ENCODE measurements at regions not wholly inside any gene's neighbourhood (a gene's known extent, or its start where the extent isn't known, plus 50 kb on each side); places are given as distances from the start of the nearest gene placed in this dataset.

- Histone ChIP-seq H2BK120ac (ENCODE audit: low read depth, low read length) (no peak overlapping the region), H2BK5ac (ENCODE audit: low read length) (no peak overlapping the region), H3K23ac (ENCODE audit: low read depth, low read length, poor library complexity) (no peak overlapping the region), H4K91ac (ENCODE audit: low read depth, low read length, poor library complexity) (no peak overlapping the region), H3K4me3 (ENCODE audit: low read length in 2 of 2) (no peak overlapping the region), H3K4ac (ENCODE audit: low read length) (no peak overlapping the region), H4K8ac (ENCODE audit: low read depth, low read length) (no peak overlapping the region), H3K4me2 (ENCODE audit: insufficient read depth, low read length, poor library complexity, severe bottlenecking) (no peak overlapping the region), H2AFZ (ENCODE audit: low read length) (no peak overlapping the region), H3K4me1 (ENCODE audit: control insufficient read depth in 2 of 2, insufficient read depth in 1 of 2, low read depth in 1 of 2, low read length in 2 of 2) (no peaks in the 10 kb centered on the region), H3K79me1 (ENCODE audit: low read depth, low read length) (no peaks in the 10 kb centered on the region), H2AK5ac (ENCODE audit: low read depth, low read length) (no peak overlapping the region), H2BK15ac (ENCODE audit: low read length) (no peak overlapping the region), H3K18ac (ENCODE audit: low read length) (no peak overlapping the region), H3K14ac (ENCODE audit: low read length) (no peak overlapping the region), H3K27me3 (ENCODE audit: control insufficient read depth in 3 of 3, insufficient read depth in 3 of 3, low read depth in 1 of 3, low read length in 3 of 3) (no peaks in the 10 kb centered on the region), H2BK12ac (ENCODE audit: low read length) (no peak overlapping the region), H3K9me3 (replicated peaks in 1 of 2; ENCODE audit: control insufficient read depth in 2 of 2, insufficient read depth in 1 of 2, low read depth in 1 of 2, low read length in 2 of 2) (no peaks in the 10 kb centered on the region), H3K27ac (replicated peaks; ENCODE audit: low read length) (no peak overlapping the region), H3K9ac (ENCODE audit: low read depth, low read length, poor library complexity) (no peak overlapping the region), H3K36me3 (replicated peaks in 1 of 2; ENCODE audit: control insufficient read depth in 2 of 2, insufficient read depth in 2 of 2, low read length in 2 of 2) (no peaks in the 10 kb centered on the region)
- no peak for DNase-seq (ENCODE audit: low spot score)
Measured at GRCh38 chr3:104935613-104936012, 431.1 kb upstream of the ALCAM start.

DNA sequence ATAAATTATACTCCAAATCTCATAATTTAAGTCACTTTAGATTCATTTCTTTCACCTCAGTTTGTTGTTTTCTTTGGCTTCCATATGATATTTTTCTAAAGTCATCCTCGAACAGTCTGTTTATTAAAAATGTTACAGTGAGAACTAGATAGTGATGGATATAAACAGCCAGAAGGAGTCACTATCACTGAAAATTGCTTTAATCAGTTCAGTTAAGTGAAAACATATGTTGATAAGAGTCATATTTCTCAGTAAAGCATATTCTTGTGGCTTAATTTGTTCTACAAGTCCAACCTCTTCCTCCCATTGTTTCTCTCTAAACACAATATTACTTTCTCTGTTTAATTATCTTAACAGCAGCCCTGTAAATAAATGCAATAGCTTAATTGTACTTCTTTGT, 427.5 kb upstream of the ALCAM start:
- no peak for DNase-seq (ENCODE audit: low spot score)
- no peak overlapping the region for H3K4me3 ChIP-seq (ENCODE audit: low read length in 2 of 2)
- H3K27me3 ChIP-seq (ENCODE audit: control insufficient read depth in 3 of 3, insufficient read depth in 3 of 3, low read depth in 1 of 3, low read length in 3 of 3) = no peaks in the 10 kb centered on the region
- H3K79me1 ChIP-seq (ENCODE audit: low read depth, low read length) = no peaks in the 10 kb centered on the region
- H3K18ac ChIP-seq (ENCODE audit: low read length) = no peak overlapping the region
- no peak overlapping the region for H2AK5ac ChIP-seq (ENCODE audit: low read depth, low read length)
- H3K14ac ChIP-seq (ENCODE audit: low read length) = no peak overlapping the region
- no CpG with 5 or more reads among the region's 1 CpG for WGBS, 2 donors (ENCODE audit: extremely low coverage in 2 of 2, insufficient read length in 2 of 2, insufficient replicate concordance in 1 of 2)
- no peak overlapping the region for H2BK12ac ChIP-seq (ENCODE audit: low read length)
- no peak overlapping the region for H3K27ac ChIP-seq (replicated peaks; ENCODE audit: low read length)
- no peak overlapping the region for H2BK15ac ChIP-seq (ENCODE audit: low read length)
- H2BK120ac ChIP-seq (ENCODE audit: low read depth, low read length) = no peak overlapping the region
- no peak overlapping the region for H3K23ac ChIP-seq (ENCODE audit: low read depth, low read length, poor library complexity)
- no peak overlapping the region for H3K4me2 ChIP-seq (ENCODE audit: insufficient read depth, low read length, poor library complexity, severe bottlenecking)
- no peak overlapping the region for H4K8ac ChIP-seq (ENCODE audit: low read depth, low read length)
- H3K9ac ChIP-seq (ENCODE audit: low read depth, low read length, poor library complexity) = no peak overlapping the region
- no peak overlapping the region for H4K91ac ChIP-seq (ENCODE audit: low read depth, low read length, poor library complexity)
- H3K36me3 ChIP-seq (replicated peaks in 1 of 2; ENCODE audit: control insufficient read depth in 2 of 2, insufficient read depth in 2 of 2, low read length in 2 of 2) = no peaks in the 10 kb centered on the region
- no peaks in the 10 kb centered on the region for H3K9me3 ChIP-seq (replicated peaks in 1 of 2; ENCODE audit: control insufficient read depth in 2 of 2, insufficient read depth in 1 of 2, low read depth in 1 of 2, low read length in 2 of 2)
- H2BK5ac ChIP-seq (ENCODE audit: low read length) = no peak overlapping the region
- no peak overlapping the region for H3K4ac ChIP-seq (ENCODE audit: low read length)
- H3K4me1 ChIP-seq (ENCODE audit: control insufficient read depth in 2 of 2, insufficient read depth in 1 of 2, low read depth in 1 of 2, low read length in 2 of 2) = peaks cover 0 to 1% of the 10 kb centered on the region in 2 donors
- H2AFZ ChIP-seq (ENCODE audit: low read length) = no peak overlapping the region

DNA sequence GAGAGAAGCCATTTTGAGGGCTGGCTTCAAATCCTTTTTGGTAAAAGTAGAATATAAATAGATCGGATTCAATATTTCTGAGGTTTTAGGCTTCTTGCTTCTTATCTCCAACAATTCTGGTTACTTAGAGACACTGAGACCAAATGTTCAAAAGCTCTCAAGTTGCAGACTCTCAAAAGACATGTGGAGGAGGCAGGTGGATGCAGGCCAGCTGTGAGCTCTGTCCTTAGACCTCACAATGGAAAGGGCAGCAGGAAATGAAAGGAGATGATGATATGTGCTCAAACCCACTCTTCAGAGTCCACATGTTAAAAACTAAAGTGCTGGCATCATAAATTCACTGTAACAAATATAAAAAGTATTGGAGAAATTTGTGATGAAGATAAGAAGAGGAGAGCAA, 424.9 kb upstream of the ALCAM start:
- Histone ChIP-seq H2BK5ac (ENCODE audit: low read length) (no peak overlapping the region), H2BK120ac (ENCODE audit: low read depth, low read length) (no peak overlapping the region), H3K14ac (ENCODE audit: low read length) (no peak overlapping the region), H2BK12ac (ENCODE audit: low read length) (no peak overlapping the region), H3K4me1 (ENCODE audit: control insufficient read depth in 2 of 2, insufficient read depth in 1 of 2, low read depth in 1 of 2, low read length in 2 of 2) (peaks cover 2 to 6% of the 10 kb centered on the region in 2 donors), H3K23ac (ENCODE audit: low read depth, low read length, poor library complexity) (no peak overlapping the region), H3K4ac (ENCODE audit: low read length) (no peak overlapping the region), H3K9me3 (replicated peaks in 1 of 2; ENCODE audit: control insufficient read depth in 2 of 2, insufficient read depth in 1 of 2, low read depth in 1 of 2, low read length in 2 of 2) (no peaks in the 10 kb centered on the region), H2BK15ac (ENCODE audit: low read length) (no peak overlapping the region), H3K27ac (replicated peaks; ENCODE audit: low read length) (no peak overlapping the region), H4K8ac (ENCODE audit: low read depth, low read length) (no peak overlapping the region), H3K18ac (ENCODE audit: low read length) (no peak overlapping the region), H3K9ac (ENCODE audit: low read depth, low read length, poor library complexity) (no peak overlapping the region), H2AK5ac (ENCODE audit: low read depth, low read length) (no peak overlapping the region), H4K91ac (ENCODE audit: low read depth, low read length, poor library complexity) (no peak overlapping the region), H2AFZ (ENCODE audit: low read length) (peak overlapping the region; percentile 78), H3K4me2 (ENCODE audit: insufficient read depth, low read length, poor library complexity, severe bottlenecking) (no peak overlapping the region), H3K27me3 (ENCODE audit: control insufficient read depth in 3 of 3, insufficient read depth in 3 of 3, low read depth in 1 of 3, low read length in 3 of 3) (no peaks in the 10 kb centered on the region), H3K36me3 (replicated peaks in 1 of 2; ENCODE audit: control insufficient read depth in 2 of 2, insufficient read depth in 2 of 2, low read length in 2 of 2) (no peaks in the 10 kb centered on the region), H3K79me1 (ENCODE audit: low read depth, low read length) (no peaks in the 10 kb centered on the region), H3K4me3 (ENCODE audit: low read length in 2 of 2) (no peak overlapping the region)
- WGBS, 2 donors (ENCODE audit: extremely low coverage in 2 of 2, insufficient read length in 2 of 2, insufficient replicate concordance in 1 of 2) = no CpG with 5 or more reads among the region's 1 CpG
- no peak for DNase-seq (ENCODE audit: low spot score)

DNA sequence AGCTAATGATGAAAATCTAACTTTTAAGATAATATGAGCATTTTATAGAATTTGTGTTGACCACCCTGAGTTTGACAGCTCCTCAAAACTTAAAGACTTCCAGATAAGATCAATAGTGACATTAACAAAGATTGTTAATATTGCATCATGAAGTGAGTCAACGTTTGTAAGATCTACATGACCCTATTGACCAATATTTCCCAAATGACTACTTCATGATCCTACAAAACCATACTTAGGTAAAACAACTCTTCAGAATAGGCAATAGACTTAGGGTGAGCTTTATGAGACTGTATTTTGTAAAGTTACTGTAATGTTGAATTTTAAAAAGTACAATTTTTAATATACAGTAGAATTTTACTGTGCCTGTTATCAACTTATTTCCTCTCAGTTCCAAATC, 422.7 kb upstream of the ALCAM start:
- no peak for DNase-seq (ENCODE audit: low spot score)
- Histone ChIP-seq H2AK5ac (ENCODE audit: low read depth, low read length) (no peak overlapping the region), H3K36me3 (replicated peaks in 1 of 2; ENCODE audit: control insufficient read depth in 2 of 2, insufficient read depth in 2 of 2, low read length in 2 of 2) (no peaks in the 10 kb centered on the region), H4K91ac (ENCODE audit: low read depth, low read length, poor library complexity) (no peak overlapping the region), H2BK120ac (ENCODE audit: low read depth, low read length) (no peak overlapping the region), H3K4me3 (ENCODE audit: low read length in 2 of 2) (no peak overlapping the region), H3K23ac (ENCODE audit: low read depth, low read length, poor library complexity) (no peak overlapping the region), H3K27me3 (ENCODE audit: control insufficient read depth in 3 of 3, insufficient read depth in 3 of 3, low read depth in 1 of 3, low read length in 3 of 3) (no peaks in the 10 kb centered on the region), H2BK12ac (ENCODE audit: low read length) (no peak overlapping the region), H3K4me1 (ENCODE audit: control insufficient read depth in 2 of 2, insufficient read depth in 1 of 2, low read depth in 1 of 2, low read length in 2 of 2) (peaks cover 2 to 6% of the 10 kb centered on the region in 2 donors), H2BK15ac (ENCODE audit: low read length) (no peak overlapping the region), H3K9me3 (replicated peaks in 1 of 2; ENCODE audit: control insufficient read depth in 2 of 2, insufficient read depth in 1 of 2, low read depth in 1 of 2, low read length in 2 of 2) (no peaks in the 10 kb centered on the region), H3K14ac (ENCODE audit: low read length) (no peak overlapping the region), H3K4ac (ENCODE audit: low read length) (no peak overlapping the region), H3K4me2 (ENCODE audit: insufficient read depth, low read length, poor library complexity, severe bottlenecking) (no peak overlapping the region), H2AFZ (ENCODE audit: low read length) (no peak overlapping the region), H3K27ac (replicated peaks; ENCODE audit: low read length) (no peak overlapping the region), H4K8ac (ENCODE audit: low read depth, low read length) (no peak overlapping the region), H3K18ac (ENCODE audit: low read length) (no peak overlapping the region), H3K9ac (ENCODE audit: low read depth, low read length, poor library complexity) (no peak overlapping the region), H3K79me1 (ENCODE audit: low read depth, low read length) (no peaks in the 10 kb centered on the region), H2BK5ac (ENCODE audit: low read length) (no peak overlapping the region)
- no CpG with 5 or more reads among the region's 1 CpG for WGBS, 2 donors (ENCODE audit: extremely low coverage in 2 of 2, insufficient read length in 2 of 2, insufficient replicate concordance in 1 of 2)
